ENCODE measurements at regions not wholly inside any gene's neighbourhood (a gene's known extent, or its start where the extent isn't known, plus 50 kb on each side); places are given as distances from the start of the nearest gene placed in this dataset.

GRCh38 chr21:35624901-35625300 lies 435.4 kb downstream of the SETD4 start:
- TF ChIP-seq, protein P1, sequence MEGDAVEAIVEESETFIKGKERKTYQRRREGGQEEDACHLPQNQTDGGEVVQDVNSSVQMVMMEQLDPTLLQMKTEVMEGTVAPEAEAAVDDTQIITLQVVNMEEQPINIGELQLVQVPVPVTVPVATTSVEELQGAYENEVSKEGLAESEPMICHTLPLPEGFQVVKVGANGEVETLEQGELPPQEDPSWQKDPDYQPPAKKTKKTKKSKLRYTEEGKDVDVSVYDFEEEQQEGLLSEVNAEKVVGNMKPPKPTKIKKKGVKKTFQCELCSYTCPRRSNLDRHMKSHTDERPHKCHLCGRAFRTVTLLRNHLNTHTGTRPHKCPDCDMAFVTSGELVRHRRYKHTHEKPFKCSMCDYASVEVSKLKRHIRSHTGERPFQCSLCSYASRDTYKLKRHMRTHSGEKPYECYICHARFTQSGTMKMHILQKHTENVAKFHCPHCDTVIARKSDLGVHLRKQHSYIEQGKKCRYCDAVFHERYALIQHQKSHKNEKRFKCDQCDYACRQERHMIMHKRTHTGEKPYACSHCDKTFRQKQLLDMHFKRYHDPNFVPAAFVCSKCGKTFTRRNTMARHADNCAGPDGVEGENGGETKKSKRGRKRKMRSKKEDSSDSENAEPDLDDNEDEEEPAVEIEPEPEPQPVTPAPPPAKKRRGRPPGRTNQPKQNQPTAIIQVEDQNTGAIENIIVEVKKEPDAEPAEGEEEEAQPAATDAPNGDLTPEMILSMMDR (IDR thresholded peaks at IDR 0.05), result no peak
- TF ChIP-seq PBX3 (IDR thresholded peaks at IDR 0.05), result no peak
- TF ChIP-seq POLR2A (IDR thresholded peaks at IDR 0.05; ENCODE audit: low read length), result no peak
- TF ChIP-seq BHLHE40 (IDR thresholded peaks at IDR 0.05; ENCODE audit: low read depth, low read length), result no peak
- no peak for TF ChIP-seq POLR2AphosphoS2 (conservative IDR thresholded peaks at IDR 0.05; ENCODE audit: low read length)
- TF ChIP-seq, protein P2, sequence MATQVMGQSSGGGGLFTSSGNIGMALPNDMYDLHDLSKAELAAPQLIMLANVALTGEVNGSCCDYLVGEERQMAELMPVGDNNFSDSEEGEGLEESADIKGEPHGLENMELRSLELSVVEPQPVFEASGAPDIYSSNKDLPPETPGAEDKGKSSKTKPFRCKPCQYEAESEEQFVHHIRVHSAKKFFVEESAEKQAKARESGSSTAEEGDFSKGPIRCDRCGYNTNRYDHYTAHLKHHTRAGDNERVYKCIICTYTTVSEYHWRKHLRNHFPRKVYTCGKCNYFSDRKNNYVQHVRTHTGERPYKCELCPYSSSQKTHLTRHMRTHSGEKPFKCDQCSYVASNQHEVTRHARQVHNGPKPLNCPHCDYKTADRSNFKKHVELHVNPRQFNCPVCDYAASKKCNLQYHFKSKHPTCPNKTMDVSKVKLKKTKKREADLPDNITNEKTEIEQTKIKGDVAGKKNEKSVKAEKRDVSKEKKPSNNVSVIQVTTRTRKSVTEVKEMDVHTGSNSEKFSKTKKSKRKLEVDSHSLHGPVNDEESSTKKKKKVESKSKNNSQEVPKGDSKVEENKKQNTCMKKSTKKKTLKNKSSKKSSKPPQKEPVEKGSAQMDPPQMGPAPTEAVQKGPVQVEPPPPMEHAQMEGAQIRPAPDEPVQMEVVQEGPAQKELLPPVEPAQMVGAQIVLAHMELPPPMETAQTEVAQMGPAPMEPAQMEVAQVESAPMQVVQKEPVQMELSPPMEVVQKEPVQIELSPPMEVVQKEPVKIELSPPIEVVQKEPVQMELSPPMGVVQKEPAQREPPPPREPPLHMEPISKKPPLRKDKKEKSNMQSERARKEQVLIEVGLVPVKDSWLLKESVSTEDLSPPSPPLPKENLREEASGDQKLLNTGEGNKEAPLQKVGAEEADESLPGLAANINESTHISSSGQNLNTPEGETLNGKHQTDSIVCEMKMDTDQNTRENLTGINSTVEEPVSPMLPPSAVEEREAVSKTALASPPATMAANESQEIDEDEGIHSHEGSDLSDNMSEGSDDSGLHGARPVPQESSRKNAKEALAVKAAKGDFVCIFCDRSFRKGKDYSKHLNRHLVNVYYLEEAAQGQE (IDR thresholded peaks at IDR 0.05), result no peak
- no peak for TF ChIP-seq EP300 (IDR thresholded peaks at IDR 0.05)
- no peak for TF ChIP-seq ELK1 (IDR thresholded peaks at IDR 0.05; ENCODE audit: low read depth, low read length)
- no peak for TF ChIP-seq PHF8 (IDR thresholded peaks at IDR 0.05; ENCODE audit: borderline replicate concordance, low read depth)

Data from A549 (cell line).